ENCODE measurements at regions not wholly inside any gene's neighbourhood (a gene's known extent, or its start where the extent isn't known, plus 50 kb on each side); places are given as distances from the start of the nearest gene placed in this dataset.
A peak's percentile ranks its signal among the peaks of the same experiment; 100 is the strongest.
"Not testable (repeated sequence)": the region's sequence is repeated elsewhere in the genome, so short reads cannot be mapped to it uniquely, and the experiment has no call there.

- H3K4me1 ChIP-seq = no peaks in the 10 kb centered on the region
- peaks cover 0 to 55% (median 44%) of the 10 kb centered on the region in 4 donors for H3K9me3 ChIP-seq
- H3K4me3 ChIP-seq = no peak overlapping the region
- DNase-seq = no peak
- no peaks in the 10 kb centered on the region for H3K27me3 ChIP-seq
- intact Hi-C loops (cut with DNase I; ENCODE audit: low total_unique reads) = no loop called here
- TF ChIP-seq POLR2AphosphoS5 (IDR thresholded peaks at IDR 0.05) (no peak), POLR2A (IDR thresholded peaks at IDR 0.05) (no peak), EP300 (IDR thresholded peaks at IDR 0.05) (no peak), CTCF (IDR thresholded peaks at IDR 0.05) (no peak)
- H3K27ac ChIP-seq = no peak overlapping the region
- no peaks in the 10 kb centered on the region for H3K36me3 ChIP-seq
- WGBS, 5 donors = 53 to 81% (median 67%) methylated on average over 11 to 33 of the region's 33 CpGs
These were observed 506.0 kb downstream of the ZNF37A start for GRCh38 chr10:38600146-38600545.

GRCh38 chr10:38600696-38601095, 506.6 kb downstream of the ZNF37A start:
- H3K27ac ChIP-seq = no peak overlapping the region
- no peaks in the 10 kb centered on the region for H3K4me1 ChIP-seq
- TF ChIP-seq CTCF (IDR thresholded peaks at IDR 0.05) = no peak
- no peak for TF ChIP-seq POLR2A (IDR thresholded peaks at IDR 0.05)
- no peak for TF ChIP-seq EP300 (IDR thresholded peaks at IDR 0.05)
- TF ChIP-seq POLR2AphosphoS5 (IDR thresholded peaks at IDR 0.05) = no peak
- DNase-seq = no peak
- WGBS, 5 donors = 64 to 72% (median 69%) methylated on average over 11 to 46 of the region's 46 CpGs
- peaks cover 0 to 60% (median 49%) of the 10 kb centered on the region in 4 donors for H3K9me3 ChIP-seq
- no peaks in the 10 kb centered on the region for H3K27me3 ChIP-seq
- no peaks in the 10 kb centered on the region for H3K36me3 ChIP-seq
- no peak overlapping the region for H3K4me3 ChIP-seq
- intact Hi-C loops (cut with DNase I; ENCODE audit: low total_unique reads) = no loop called here

- H3K27ac ChIP-seq; H3K27me3 ChIP-seq; H3K4me1 ChIP-seq; H3K36me3 ChIP-seq; DNase-seq; intact Hi-C loops (cut with DNase I; ENCODE audit: low total_unique reads); H3K4me3 ChIP-seq: not testable (repeated sequence)
- peaks cover 0 to 65% (median 56%) of the 10 kb centered on the region in 4 donors for H3K9me3 ChIP-seq
- WGBS, 5 donors = 93 to 100% (median 97%) methylated on average over 1 to 7 of the region's 7 CpGs
These were observed 509.5 kb downstream of the ZNF37A start for GRCh38 chr10:38603681-38604080.

GRCh38 chr10:38604477-38604876, 510.3 kb downstream of the ZNF37A start:
- H3K27ac ChIP-seq; H3K4me1 ChIP-seq; H3K36me3 ChIP-seq; H3K27me3 ChIP-seq; H3K4me3 ChIP-seq; intact Hi-C loops (cut with DNase I; ENCODE audit: low total_unique reads); DNase-seq: not testable (repeated sequence)
- peaks cover 0 to 65% (median 56%) of the 10 kb centered on the region in 4 donors for H3K9me3 ChIP-seq
- WGBS, 5 donors = 55 to 94% (median 88%) methylated on average over 2 to 15 of the region's 16 CpGs

GRCh38 chr10:38605153-38605661, 511.1 kb downstream of the ZNF37A start:
- intact Hi-C loops (cut with DNase I; ENCODE audit: low total_unique reads) = no loop called here
- peak in 1 of 2 donors; percentile 3 for DNase-seq

GRCh38 chr10:38615596-38615995, 521.5 kb downstream of the ZNF37A start:
- WGBS, 5 donors = 66 to 78% (median 76%) methylated on average over 15 to 20 of the region's 20 CpGs

More at GRCh38 chr10:38605153-38605661, 511.1 kb downstream of the ZNF37A start:
- H3K4me3 ChIP-seq = no peak overlapping the region
- H3K9me3 ChIP-seq = peaks cover 0 to 67% (median 57%) of the 10 kb centered on the region in 4 donors
- no peaks in the 10 kb centered on the region for H3K36me3 ChIP-seq
- no peak overlapping the region for H3K27ac ChIP-seq
- H3K27me3 ChIP-seq = no peaks in the 10 kb centered on the region
- H3K4me1 ChIP-seq = no peaks in the 10 kb centered on the region
- TF ChIP-seq POLR2A (IDR thresholded peaks at IDR 0.05) = no peak
- TF ChIP-seq CTCF (IDR thresholded peaks at IDR 0.05) = no peak
- TF ChIP-seq EP300 (IDR thresholded peaks at IDR 0.05) = no peak
- no peak for TF ChIP-seq POLR2AphosphoS5 (IDR thresholded peaks at IDR 0.05)
- 68 to 82% (median 75%) methylated on average over 4 to 17 of the region's 17 CpGs for WGBS, 5 donors

GRCh38 chr10:38619831-38620230, 525.7 kb downstream of the ZNF37A start:
- H3K9me3 ChIP-seq = peaks cover 0 to 12% (median 5%) of the 10 kb centered on the region in 4 donors
- H3K4me3 ChIP-seq; H3K27me3 ChIP-seq; H3K4me1 ChIP-seq; DNase-seq; H3K36me3 ChIP-seq; H3K27ac ChIP-seq; intact Hi-C loops (cut with DNase I; ENCODE audit: low total_unique reads): not testable (repeated sequence)
- 13 to 29% (median 17%) methylated on average over 1 of the region's 1 CpG for WGBS, 5 donors

More at GRCh38 chr10:38615596-38615995, 521.5 kb downstream of the ZNF37A start:
- H3K4me1 ChIP-seq; H3K4me3 ChIP-seq; H3K27me3 ChIP-seq; DNase-seq; H3K36me3 ChIP-seq; intact Hi-C loops (cut with DNase I; ENCODE audit: low total_unique reads); H3K27ac ChIP-seq: not testable (repeated sequence)
- H3K9me3 ChIP-seq = peaks cover 0 to 22% (median 8%) of the 10 kb centered on the region in 4 donors

GRCh38 chr10:38635650-38636049, 541.5 kb downstream of the ZNF37A start:
- H3K27me3 ChIP-seq; H3K4me3 ChIP-seq; H3K36me3 ChIP-seq; DNase-seq; H3K4me1 ChIP-seq; intact Hi-C loops (cut with DNase I; ENCODE audit: low total_unique reads); H3K27ac ChIP-seq: not testable (repeated sequence)
- 81 to 91% (median 86%) methylated on average over 21 of the region's 21 CpGs for WGBS, 5 donors
- H3K9me3 ChIP-seq = peaks cover 0 to 20% (median 0%) of the 10 kb centered on the region in 4 donors
